Breast epithelium (tissue), 4 donors: ENCODE measurements at regions not wholly inside any gene's neighbourhood (a gene's known extent, or its start where the extent isn't known, plus 50 kb on each side); places are given as distances from the start of the nearest gene placed in this dataset.

Source experiments
- DNase-seq, 2 donors: peaks; one replicate each; pipeline ENCODE4 v3.0.0-alpha.2; 2019; ENCODE audit warnings: low spot score in 2 of 2
- H3K27ac ChIP-seq, 2 donors: fragments of 200-600 bp; sonication (generic) in 1 of 2; one replicate each; pipeline ENCODE4 v1.5.1; 2016 to 2019; ENCODE audit warnings: mild to moderate bottlenecking in 1 of 2
- H3K27me3 ChIP-seq, 2 donors: fragments of 200-600 bp; sonication (generic) in 1 of 2; one replicate each; pipeline versions ENCODE4 v1.5.1 to v1.6.0; 2017 to 2019; ENCODE audit warnings: control low read depth in 1 of 2, mild to moderate bottlenecking in 1 of 2
- H3K36me3 ChIP-seq: fragments of 200-600 bp; one replicate; pipeline ENCODE4 v1.5.1; 2019
- H3K4me1 ChIP-seq, 2 donors: fragments of 200-600 bp; sonication (generic); one replicate each; pipeline ENCODE4 v1.5.1; 2016 to 2019; ENCODE audit warnings: control low read depth in 1 of 2
- H3K4me3 ChIP-seq, 3 donors: fragments of 200-600 bp; sonication (generic); 1 replicate in 2 of 3; 2 replicates in 1 of 3; pipeline ENCODE4 v1.5.1; 2016 to 2019; ENCODE audit warnings: mild to moderate bottlenecking in 3 of 3, moderate library complexity in 2 of 3
- H3K9me3 ChIP-seq, 2 donors: fragments of 200-600 bp; sonication (generic) in 1 of 2; one replicate each; pipeline ENCODE4 v1.5.1; 2016 to 2019; ENCODE audit warnings: control low read depth in 1 of 2
- CTCF ChIP-seq, 3 donors: fragments of 450-650 bp; IDR thresholded peaks; one replicate each; pipeline ENCODE4 v1.5.1; 2016 to 2017; ENCODE audit warnings: antibody characterized with exemption in 3 of 3, mild to moderate bottlenecking in 3 of 3, moderate library complexity in 3 of 3
- POLR2A ChIP-seq: fragments of 450-650 bp; IDR thresholded peaks from one replicate; pipeline ENCODE4 v1.6.1; 2016; ENCODE audit warnings: antibody characterized with exemption, mild to moderate bottlenecking, moderate library complexity
- POLR2AphosphoS5 ChIP-seq, 3 donors: sonication (generic); formaldehyde crosslinking; IDR thresholded peaks; one replicate each; pipeline ENCODE4 v1.6.1; 2017; ENCODE audit warnings: antibody characterized with exemption in 3 of 3
- intact Hi-C: fragments of 100-400 bp; cut with DNase I; formaldehyde crosslinking; loops from one replicate; pipeline ENCODE4 v1.15.1; 2023; ENCODE audit warnings: low total_unique reads

GRCh38 chr10:78864761-78865537 is 203.8 kb upstream of the ZMIZ1 start:
- no peak for DNase-seq
- H3K27me3 ChIP-seq: no peaks in the 10 kb centered on the region
- no peaks in the 10 kb centered on the region for H3K9me3 ChIP-seq
- intact Hi-C loops: no loop called here
- no peak overlapping the region for H3K4me3 ChIP-seq
- no peak overlapping the region for H3K27ac ChIP-seq
- TF ChIP-seq POLR2AphosphoS5 (IDR thresholded peaks at IDR 0.05): no peak
- TF ChIP-seq CTCF (IDR thresholded peaks at IDR 0.05): no peak
- TF ChIP-seq POLR2A: no peak
- H3K36me3 ChIP-seq: no peaks in the 10 kb centered on the region
- H3K4me1 ChIP-seq: peaks cover 0 to 5% of the 10 kb centered on the region in 2 donors

GRCh38 chr10:78865538-78865875 is 203.3 kb upstream of the ZMIZ1 start:
- Histone ChIP-seq H3K9me3 (no peaks in the 10 kb centered on the region), H3K4me3 (no peak overlapping the region), H3K27me3 (no peaks in the 10 kb centered on the region), H3K4me1 (peaks cover 0 to 5% of the 10 kb centered on the region in 2 donors), H3K36me3 (no peaks in the 10 kb centered on the region), H3K27ac (no peak overlapping the region)
- TF ChIP-seq POLR2AphosphoS5 (IDR thresholded peaks at IDR 0.05): no peak
- no peak for TF ChIP-seq POLR2A
- no peak for TF ChIP-seq CTCF (IDR thresholded peaks at IDR 0.05)
- peak in 1 of 2 donors; percentile 27 for DNase-seq
- intact Hi-C loops: no loop called here

- H3K27me3 ChIP-seq: no peaks in the 10 kb centered on the region
- no peaks in the 10 kb centered on the region for H3K9me3 ChIP-seq
- H3K4me1 ChIP-seq: peaks cover 0 to 5% of the 10 kb centered on the region in 2 donors
- H3K4me3 ChIP-seq: no peak overlapping the region
- no peaks in the 10 kb centered on the region for H3K36me3 ChIP-seq
- no peak for DNase-seq
- no peak for TF ChIP-seq POLR2AphosphoS5 (IDR thresholded peaks at IDR 0.05)
- no peak for TF ChIP-seq POLR2A
- TF ChIP-seq CTCF (IDR thresholded peaks at IDR 0.05): no peak
- no peak overlapping the region for H3K27ac ChIP-seq
- intact Hi-C loops: no loop called here
Observed at GRCh38 chr10:78865931-78866717, 202.6 kb upstream of the ZMIZ1 start.

GRCh38 chr10:78866731-78867554 is 201.8 kb upstream of the ZMIZ1 start:
- H3K36me3 ChIP-seq: no peaks in the 10 kb centered on the region
- H3K4me1 ChIP-seq: peaks cover 0 to 5% of the 10 kb centered on the region in 2 donors
- H3K4me3 ChIP-seq: no peak overlapping the region
- no peak overlapping the region for H3K27ac ChIP-seq
- TF ChIP-seq POLR2AphosphoS5 (IDR thresholded peaks at IDR 0.05) (no peak), POLR2A (no peak), CTCF (IDR thresholded peaks at IDR 0.05) (no peak)
- H3K27me3 ChIP-seq: no peaks in the 10 kb centered on the region
- intact Hi-C loops: no loop called here
- DNase-seq: no peak
- H3K9me3 ChIP-seq: no peaks in the 10 kb centered on the region
